A549 (cell line): ENCODE measurements at regions not wholly inside any gene's neighbourhood (a gene's known extent, or its start where the extent isn't known, plus 50 kb on each side); places are given as distances from the start of the nearest gene placed in this dataset.

ENCODE experiments used
- ATAC-seq, 2 experiments: fragments of 200-7000 bp in 1 of 2; fragments of >200 bp in 1 of 2; cut with Nextera tagmentation in 1 of 2; cut with Tn5 transposase in 1 of 2; 3 replicates each; pipeline versions ENCODE4 v1.8.0 to v1.9.1; 2018 to 2020; ENCODE audit warnings: mild to moderate bottlenecking in 1 of 2, moderate library complexity in 1 of 2
- CTCF ChIA-PET: fragments of 300-600 bp; sonication (Branson Sonifier 250); formaldehyde crosslinking; extraction: SDS; loops from one replicate; lab custom pipeline; 2021; ENCODE audit warnings: antibody characterized with exemption, inconsistent platforms; lab: Yijun Ruan, JAX
- POLR2A ChIA-PET: fragments of 350-600 bp; formaldehyde crosslinking; extraction: SDS; loops from one replicate; lab custom pipeline; 2021; ENCODE audit warnings: antibody characterized with exemption, inconsistent platforms; lab: Yijun Ruan, JAX
- DNase-seq, 2 experiments: peaks; one replicate each; pipeline versions ENCODE4 v3.0.0 to v3.0.0-alpha.2; 2011 to 2016; ENCODE audit warnings: low read depth in 1 of 2, low spot score in 1 of 2
- FAIRE-seq: peaks from 2 replicates; lab custom pipeline; 2011; peaks lifted over from hg19 to GRCh38; lab: Jason Lieb, UNC
- H3K27ac ChIP-seq, 2 experiments: fragments of >200 bp; sonication (Bioruptor Twin); formaldehyde crosslinking; 3 replicates each; pipeline ENCODE4 v1.5.1; 2016 to 2017
- H3K4me1 ChIP-seq: fragments of >200 bp; sonication (Bioruptor Twin); formaldehyde crosslinking; 3 replicates; pipeline ENCODE4 v1.6.1; 2016
- H3K4me2 ChIP-seq: fragments of >200 bp; sonication (Bioruptor Twin); formaldehyde crosslinking; 3 replicates; pipeline ENCODE4 v1.6.1; 2016
- H3K4me3 ChIP-seq: fragments of >200 bp; sonication (Bioruptor Twin); formaldehyde crosslinking; 3 replicates; pipeline ENCODE4 v1.5.1; 2016
- H3K9me3 ChIP-seq: fragments of >200 bp; sonication (Bioruptor Twin); formaldehyde crosslinking; 3 replicates; pipeline ENCODE4 v1.6.1; 2016
- BHLHE40 ChIP-seq: IDR thresholded peaks from 2 replicates; pipeline ENCODE4 v1.6.1; 2012; ENCODE audit warnings: low read depth, low read length, inconsistent platforms
- EHMT2 ChIP-seq: fragments of 200-600 bp; sonication (generic); IDR thresholded peaks from 2 replicates; pipeline ENCODE4 v1.6.1; 2016; ENCODE audit warnings: antibody characterized with exemption, low read depth, mild to moderate bottlenecking, moderate library complexity
- FOXS1 ChIP-seq: fragments of 250-450 bp; sonication (Bioruptor Pico); IDR thresholded peaks from 2 replicates; pipeline ENCODE4 v1.5.0; 2020; ENCODE audit warnings: mild to moderate bottlenecking, moderate library complexity
- HEYL ChIP-seq: fragments of 250-450 bp; sonication (Bioruptor Pico); IDR thresholded peaks from 2 replicates; pipeline ENCODE4 v1.8.0; 2021; ENCODE audit warnings: mild to moderate bottlenecking, moderate library complexity
- HMGXB4 ChIP-seq: fragments of 250-450 bp; sonication (Bioruptor Pico); IDR thresholded peaks from 2 replicates; pipeline ENCODE4 v1.5.0; 2021; ENCODE audit warnings: mild to moderate bottlenecking, moderate library complexity, borderline replicate concordance
- HOXB13 ChIP-seq: fragments of 250-450 bp; sonication (Bioruptor Pico); IDR thresholded peaks from 2 replicates; pipeline ENCODE4 v1.5.0; 2020; ENCODE audit warnings: low read depth, mild to moderate bottlenecking, moderate library complexity
- JUNB ChIP-seq: fragments of >200 bp; sonication (Bioruptor Twin); formaldehyde crosslinking; IDR thresholded peaks from 2 replicates; pipeline ENCODE4 v1.6.1; 2016
- KDM1A ChIP-seq: fragments of 200-600 bp; sonication (generic); IDR thresholded peaks from 2 replicates; pipeline ENCODE4 v1.6.1; 2016; ENCODE audit warnings: low read depth, mild to moderate bottlenecking
- MAFK ChIP-seq: fragments of 450-650 bp; IDR thresholded peaks from 2 replicates; pipeline ENCODE4 v1.6.1; 2014; ENCODE audit not compliant: partially characterized antibody
- MAX ChIP-seq: IDR thresholded peaks from 2 replicates; pipeline ENCODE4 v1.6.1; 2012
- MAZ ChIP-seq: fragments of 150-350 bp; IDR thresholded peaks from 2 replicates; pipeline ENCODE4 v1.6.1; 2014; ENCODE audit warnings: antibody characterized with exemption, low read depth, low read length, borderline replicate concordance
- RAD21 ChIP-seq, 2 experiments: fragments of >200 bp in 1 of 2; sonication (Bioruptor Twin) in 1 of 2; formaldehyde crosslinking in 1 of 2; IDR thresholded peaks in 1 of 2; conservative IDR thresholded peaks in 1 of 2; 2 replicates in 1 of 2; 3 replicates in 1 of 2; pipeline ENCODE4 v1.6.1; 2012 to 2018; ENCODE audit warnings: inconsistent platforms in 1 of 2
- RCOR1 ChIP-seq: fragments of 150-350 bp; IDR thresholded peaks from 2 replicates; pipeline ENCODE4 v1.6.1; 2014; ENCODE audit warnings: antibody characterized with exemption, low read length, low read depth
- RFX5 ChIP-seq: fragments of 450-650 bp; IDR thresholded peaks from 2 replicates; pipeline ENCODE4 v1.7.1; 2014; ENCODE audit warnings: antibody characterized with exemption, mild to moderate bottlenecking, moderate library complexity
- SMC3 ChIP-seq: fragments of >200 bp; sonication (Bioruptor Twin); formaldehyde crosslinking; IDR thresholded peaks from 3 replicates; pipeline ENCODE4 v1.6.1; 2018; ENCODE audit warnings: inconsistent platforms
- TP53 ChIP-seq: fragments of 250-450 bp; sonication (Bioruptor Pico); IDR thresholded peaks from 2 replicates; pipeline ENCODE4 v1.5.0; 2021; ENCODE audit warnings: mild to moderate bottlenecking, moderate library complexity
- ZC3H11A ChIP-seq: fragments of 450-650 bp; IDR thresholded peaks from 2 replicates; pipeline ENCODE4 v1.6.1; 2014; ENCODE audit warnings: antibody characterized with exemption, mild to moderate bottlenecking
- ZFP36 ChIP-seq: fragments of 450-650 bp; IDR thresholded peaks from 2 replicates; pipeline ENCODE4 v1.6.1; 2014; ENCODE audit warnings: borderline replicate concordance; ENCODE audit not compliant: partially characterized antibody
- WGBS: methylation state at CpG from one replicate; pipeline ENCODE4 v1.1.6; 2017; ENCODE audit errors: missing lambda C conversion rate; 5-methylcytosine and 5-hydroxymethylcytosine counted together
- TF ChIP-seq, protein P1 (sequence below): IDR thresholded peaks from 2 replicates; pipeline ENCODE4 v1.6.1; 2012
- TF ChIP-seq, protein P2 (sequence below): fragments of >200 bp; sonication (Bioruptor Twin); formaldehyde crosslinking; IDR thresholded peaks from 3 replicates; pipeline ENCODE4 v1.5.1; 2016
- TF ChIP-seq, protein P3 (sequence below): fragments of >200 bp; sonication (Bioruptor Twin); formaldehyde crosslinking; IDR thresholded peaks from 2 replicates; pipeline ENCODE4 v1.6.1; 2016

DNA sequence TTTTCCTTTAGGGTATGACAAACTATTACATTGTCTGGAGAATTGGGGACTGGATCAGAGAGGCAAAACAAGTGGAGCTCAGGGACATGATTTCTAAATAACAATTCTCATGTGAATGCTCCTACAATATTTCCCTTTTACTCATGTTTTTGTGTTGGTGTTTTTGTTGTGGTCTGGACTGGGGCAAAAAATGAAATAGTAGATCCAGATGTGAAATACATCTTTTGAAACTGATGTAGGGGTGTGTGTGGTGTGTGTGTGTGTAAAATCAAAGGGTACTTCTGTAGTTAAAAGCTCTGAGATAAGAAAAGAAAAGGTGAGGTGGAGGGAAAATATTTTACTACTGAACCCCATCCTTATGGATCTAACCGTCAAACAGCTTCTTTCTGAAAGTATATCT, 188.4 kb upstream of the RPL34 start (continued):
- no peak for TF ChIP-seq HMGXB4 (CRISPR knock-in tag)
- TF ChIP-seq, protein P1, sequence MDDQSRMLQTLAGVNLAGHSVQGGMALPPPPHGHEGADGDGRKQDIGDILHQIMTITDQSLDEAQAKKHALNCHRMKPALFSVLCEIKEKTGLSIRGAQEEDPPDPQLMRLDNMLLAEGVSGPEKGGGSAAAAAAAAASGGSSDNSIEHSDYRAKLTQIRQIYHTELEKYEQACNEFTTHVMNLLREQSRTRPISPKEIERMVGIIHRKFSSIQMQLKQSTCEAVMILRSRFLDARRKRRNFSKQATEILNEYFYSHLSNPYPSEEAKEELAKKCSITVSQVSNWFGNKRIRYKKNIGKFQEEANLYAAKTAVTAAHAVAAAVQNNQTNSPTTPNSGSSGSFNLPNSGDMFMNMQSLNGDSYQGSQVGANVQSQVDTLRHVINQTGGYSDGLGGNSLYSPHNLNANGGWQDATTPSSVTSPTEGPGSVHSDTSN: no peak
- TF ChIP-seq, protein P2, sequence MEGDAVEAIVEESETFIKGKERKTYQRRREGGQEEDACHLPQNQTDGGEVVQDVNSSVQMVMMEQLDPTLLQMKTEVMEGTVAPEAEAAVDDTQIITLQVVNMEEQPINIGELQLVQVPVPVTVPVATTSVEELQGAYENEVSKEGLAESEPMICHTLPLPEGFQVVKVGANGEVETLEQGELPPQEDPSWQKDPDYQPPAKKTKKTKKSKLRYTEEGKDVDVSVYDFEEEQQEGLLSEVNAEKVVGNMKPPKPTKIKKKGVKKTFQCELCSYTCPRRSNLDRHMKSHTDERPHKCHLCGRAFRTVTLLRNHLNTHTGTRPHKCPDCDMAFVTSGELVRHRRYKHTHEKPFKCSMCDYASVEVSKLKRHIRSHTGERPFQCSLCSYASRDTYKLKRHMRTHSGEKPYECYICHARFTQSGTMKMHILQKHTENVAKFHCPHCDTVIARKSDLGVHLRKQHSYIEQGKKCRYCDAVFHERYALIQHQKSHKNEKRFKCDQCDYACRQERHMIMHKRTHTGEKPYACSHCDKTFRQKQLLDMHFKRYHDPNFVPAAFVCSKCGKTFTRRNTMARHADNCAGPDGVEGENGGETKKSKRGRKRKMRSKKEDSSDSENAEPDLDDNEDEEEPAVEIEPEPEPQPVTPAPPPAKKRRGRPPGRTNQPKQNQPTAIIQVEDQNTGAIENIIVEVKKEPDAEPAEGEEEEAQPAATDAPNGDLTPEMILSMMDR: no peak
- no peak for TF ChIP-seq MAZ
- no peak for TF ChIP-seq RFX5
- TF ChIP-seq RAD21 (conservative IDR thresholded peaks at IDR 0.05 in 1 of 2, IDR thresholded peaks at IDR 0.05 in 1 of 2): no peak
- no peak for TF ChIP-seq TP53 (CRISPR knock-in tag)
- TF ChIP-seq FOXS1 (CRISPR knock-in tag): no peak

DNA sequence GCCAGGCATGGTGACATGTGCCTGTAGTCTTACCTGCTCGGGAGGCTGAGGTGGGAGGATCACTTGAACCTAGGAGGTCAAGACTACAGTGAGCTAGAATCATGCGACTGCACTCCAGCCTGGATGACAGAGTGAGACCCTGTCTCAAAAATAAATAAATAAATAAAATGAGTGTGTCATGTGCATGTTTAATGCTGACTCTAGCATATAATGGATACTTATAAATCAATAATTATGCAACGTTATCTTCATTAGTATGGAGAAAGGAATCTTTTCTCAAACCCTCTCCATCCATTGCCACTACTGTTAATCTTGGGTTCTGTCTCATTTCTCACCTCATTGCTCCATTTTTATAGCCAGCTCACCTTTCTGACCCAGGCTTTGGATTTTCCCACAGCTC, 189.5 kb upstream of the RPL34 start:
- Histone ChIP-seq H3K4me2 (no peak overlapping the region), H3K4me3 (no peak overlapping the region), H3K4me1 (no peaks in the 10 kb centered on the region), H3K9me3 (no peaks in the 10 kb centered on the region), H3K27ac (no peak overlapping the region)
- CTCF ChIA-PET: no interaction called here
- FAIRE-seq (no peak), ATAC-seq (no peak), DNase-seq (no peak)
- WGBS: 10% methylated on average over 3 of the region's 3 CpGs
- TF ChIP-seq, protein P3, sequence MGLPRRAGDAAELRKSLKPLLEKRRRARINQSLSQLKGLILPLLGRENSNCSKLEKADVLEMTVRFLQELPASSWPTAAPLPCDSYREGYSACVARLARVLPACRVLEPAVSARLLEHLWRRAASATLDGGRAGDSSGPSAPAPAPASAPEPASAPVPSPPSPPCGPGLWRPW: no peak
- TF ChIP-seq MAFK: peak; percentile 26
- POLR2A ChIA-PET: no interaction called here

GRCh38 chr4:108429662-108430061, 190.7 kb upstream of the RPL34 start:
- no peak for FAIRE-seq
- 0% methylated on average over 1 of the region's 1 CpG for WGBS
- ChIA-PET POLR2A (no interaction called here), CTCF (no interaction called here)
- no peak overlapping the region for H3K4me2 ChIP-seq
- no peak overlapping the region for H3K4me3 ChIP-seq
- no peak for DNase-seq
- H3K27ac ChIP-seq: no peak overlapping the region
- no peak for ATAC-seq
- H3K9me3 ChIP-seq: no peaks in the 10 kb centered on the region
- H3K4me1 ChIP-seq: no peaks in the 10 kb centered on the region
- TF ChIP-seq ZC3H11A (no peak), MAX (no peak), JUNB (no peak)

DNA sequence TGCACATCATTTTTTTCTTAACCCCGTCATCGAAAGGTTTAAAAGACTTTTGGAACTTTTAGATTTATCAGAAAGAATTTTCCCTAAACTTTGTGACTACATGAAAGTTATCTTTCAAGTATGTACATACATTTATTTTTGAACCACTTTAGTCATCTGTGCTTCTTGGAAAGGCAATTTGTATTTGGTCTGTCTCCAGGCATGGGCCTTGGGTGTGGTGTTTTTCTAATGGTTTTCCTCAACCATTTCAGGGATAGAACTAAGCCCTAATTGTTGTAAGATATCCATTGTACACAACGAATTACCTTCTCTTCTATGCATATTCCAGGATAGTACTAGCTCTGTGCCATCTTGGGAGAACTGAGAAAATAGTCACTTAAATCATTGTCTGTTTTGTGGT, 191.5 kb upstream of the RPL34 start:
- FAIRE-seq (no peak), ATAC-seq (no peak), DNase-seq (no peak)
- no peak overlapping the region for H3K4me2 ChIP-seq
- WGBS: 62% methylated on average over 3 of the region's 3 CpGs
- ChIA-PET CTCF (no interaction called here), POLR2A (no interaction called here)
- no peaks in the 10 kb centered on the region for H3K9me3 ChIP-seq
- H3K4me1 ChIP-seq: no peaks in the 10 kb centered on the region
- H3K27ac ChIP-seq: no peak overlapping the region
- TF ChIP-seq SMC3 (no peak), ZFP36 (no peak), HOXB13 (CRISPR knock-in tag) (no peak), HEYL (no peak), BHLHE40 (no peak), RCOR1 (no peak), EHMT2 (no peak), KDM1A (no peak)
- H3K4me3 ChIP-seq: no peak overlapping the region
